SU-DHL-6 (cell line): ENCODE measurements at regions not wholly inside any gene's neighbourhood (a gene's known extent, or its start where the extent isn't known, plus 50 kb on each side); places are given as distances from the start of the nearest gene placed in this dataset.

Experiments used
- H2AFZ ChIP-seq: fragments of 200-600 bp; sonication (generic); 2 replicates; pipeline ENCODE4 v1.6.1; 2014; ENCODE audit warnings: low read depth, mild to moderate bottlenecking, moderate library complexity, mixed read lengths, antibody characterized with exemption, low read length; ENCODE audit not compliant: severe bottlenecking
- H3F3A ChIP-seq: fragments of 200-600 bp; shearing (Covaris generic); 2 replicates; pipeline ENCODE4 v1.6.0; 2016; ENCODE audit warnings: antibody characterized with exemption, mild to moderate bottlenecking; ENCODE audit not compliant: insufficient read depth
- H3K27ac ChIP-seq: fragments of 200-600 bp; sonication (generic); 2 replicates; pipeline ENCODE4 v1.5.1; 2016; ENCODE audit warnings: low read depth, mild to moderate bottlenecking, low read length, moderate library complexity, mixed read lengths
- H3K27me3 ChIP-seq: fragments of 200-600 bp; sonication (generic), shearing (Covaris generic); 2 replicates; pipeline ENCODE4 v1.6.0; 2014; ENCODE audit warnings: mild to moderate bottlenecking, low read length
- H3K36me3 ChIP-seq: fragments of 200-600 bp; sonication (generic); 2 replicates; pipeline ENCODE4 v1.6.1; 2014; ENCODE audit warnings: mild to moderate bottlenecking, low read length, mixed read lengths
- H3K4me2 ChIP-seq: fragments of 300-600, 200-600 bp; shearing (Covaris generic), sonication (generic); 2 replicates; pipeline ENCODE4 v1.6.0; 2014; ENCODE audit warnings: low read length, low read depth, mild to moderate bottlenecking; ENCODE audit not compliant: poor library complexity, severe bottlenecking
- H3K4me3 ChIP-seq: fragments of 200-600 bp; sonication (generic); 2 replicates; pipeline ENCODE4 v1.5.1; 2014; ENCODE audit warnings: antibody characterized with exemption, low read length, mild to moderate bottlenecking, mixed read lengths; ENCODE audit not compliant: insufficient read depth, poor library complexity, severe bottlenecking
- H3K79me2 ChIP-seq: fragments of 200-600 bp; sonication (generic); 2 replicates; pipeline ENCODE4 v1.6.1; 2014; ENCODE audit warnings: mild to moderate bottlenecking, low read length, moderate library complexity; ENCODE audit not compliant: insufficient read depth
- H3K9ac ChIP-seq: fragments of 200-600 bp; sonication (generic); 2 replicates; pipeline ENCODE4 v1.7.0; 2014; ENCODE audit warnings: mild to moderate bottlenecking, low read length
- H3K9me2 ChIP-seq: fragments of 200-600 bp; sonication (generic); replicated peaks from 2 replicates; pipeline ENCODE4 v1.6.1; 2014; ENCODE audit warnings: low read length; ENCODE audit not compliant: insufficient read depth
- H3K9me3 ChIP-seq: fragments of 200-600 bp; sonication (generic); 2 replicates; pipeline ENCODE4 v1.6.1; 2014; ENCODE audit warnings: low read length, mixed read lengths; ENCODE audit not compliant: insufficient read depth
- H4K20me1 ChIP-seq: fragments of 200-600 bp; sonication (generic); 2 replicates; pipeline ENCODE4 v1.6.1; 2014; ENCODE audit warnings: low read depth, mild to moderate bottlenecking, antibody characterized with exemption, low read length, moderate library complexity, mixed read lengths
- EZH2phosphoT487 ChIP-seq: fragments of 200-600 bp; sonication (generic), shearing (Covaris generic); conservative IDR thresholded peaks from 2 replicates; pipeline ENCODE4 v1.6.1; 2018; ENCODE audit warnings: mild to moderate bottlenecking, antibody characterized with exemption, low read length, moderate library complexity, mixed read lengths
- TF ChIP-seq, protein P1 (sequence below): fragments of 200-600 bp; sonication (generic); IDR thresholded peaks from one replicate; pipeline ENCODE4 v1.5.1; 2017; ENCODE audit warnings: antibody characterized with exemption, mild to moderate bottlenecking, low read length, moderate library complexity; ENCODE audit not compliant: insufficient read depth, poor library complexity, severe bottlenecking

DNA sequence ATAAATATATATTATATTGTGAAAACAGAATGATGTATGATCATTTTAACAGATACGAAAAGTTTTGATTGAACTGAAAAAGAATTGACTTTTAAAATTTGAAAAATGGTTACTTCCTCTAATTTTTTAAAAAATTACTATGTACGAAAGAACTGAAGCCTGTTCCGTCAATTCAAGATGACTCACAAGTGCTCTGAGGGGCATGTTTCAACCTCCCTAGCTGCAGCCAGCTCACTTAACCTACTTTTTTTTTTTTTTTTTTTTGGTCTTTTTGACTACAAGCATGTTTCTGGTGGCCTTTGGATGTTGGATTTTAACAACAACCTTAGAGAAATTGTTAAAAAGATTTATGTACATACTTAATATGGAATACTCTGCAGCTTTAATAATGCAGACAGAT, 1139.3 kb downstream of the DIAPH3 start:
- Histone ChIP-seq H2AFZ (no peak overlapping the region), H3K79me2 (no peaks in the 10 kb centered on the region), H3K4me3 (no peak overlapping the region), H3K9me2 (no peaks in the 10 kb centered on the region), H3F3A (no peaks in the 10 kb centered on the region), H3K27me3 (no peaks in the 10 kb centered on the region), H3K9me3 (no peaks in the 10 kb centered on the region), H4K20me1 (no peaks in the 10 kb centered on the region), H3K4me2 (no peak overlapping the region), H3K9ac (no peak overlapping the region), H3K27ac (no peak overlapping the region), H3K36me3 (no peaks in the 10 kb centered on the region)
- TF ChIP-seq, protein P1, sequence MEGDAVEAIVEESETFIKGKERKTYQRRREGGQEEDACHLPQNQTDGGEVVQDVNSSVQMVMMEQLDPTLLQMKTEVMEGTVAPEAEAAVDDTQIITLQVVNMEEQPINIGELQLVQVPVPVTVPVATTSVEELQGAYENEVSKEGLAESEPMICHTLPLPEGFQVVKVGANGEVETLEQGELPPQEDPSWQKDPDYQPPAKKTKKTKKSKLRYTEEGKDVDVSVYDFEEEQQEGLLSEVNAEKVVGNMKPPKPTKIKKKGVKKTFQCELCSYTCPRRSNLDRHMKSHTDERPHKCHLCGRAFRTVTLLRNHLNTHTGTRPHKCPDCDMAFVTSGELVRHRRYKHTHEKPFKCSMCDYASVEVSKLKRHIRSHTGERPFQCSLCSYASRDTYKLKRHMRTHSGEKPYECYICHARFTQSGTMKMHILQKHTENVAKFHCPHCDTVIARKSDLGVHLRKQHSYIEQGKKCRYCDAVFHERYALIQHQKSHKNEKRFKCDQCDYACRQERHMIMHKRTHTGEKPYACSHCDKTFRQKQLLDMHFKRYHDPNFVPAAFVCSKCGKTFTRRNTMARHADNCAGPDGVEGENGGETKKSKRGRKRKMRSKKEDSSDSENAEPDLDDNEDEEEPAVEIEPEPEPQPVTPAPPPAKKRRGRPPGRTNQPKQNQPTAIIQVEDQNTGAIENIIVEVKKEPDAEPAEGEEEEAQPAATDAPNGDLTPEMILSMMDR: no peak
- no peak for TF ChIP-seq EZH2phosphoT487

DNA sequence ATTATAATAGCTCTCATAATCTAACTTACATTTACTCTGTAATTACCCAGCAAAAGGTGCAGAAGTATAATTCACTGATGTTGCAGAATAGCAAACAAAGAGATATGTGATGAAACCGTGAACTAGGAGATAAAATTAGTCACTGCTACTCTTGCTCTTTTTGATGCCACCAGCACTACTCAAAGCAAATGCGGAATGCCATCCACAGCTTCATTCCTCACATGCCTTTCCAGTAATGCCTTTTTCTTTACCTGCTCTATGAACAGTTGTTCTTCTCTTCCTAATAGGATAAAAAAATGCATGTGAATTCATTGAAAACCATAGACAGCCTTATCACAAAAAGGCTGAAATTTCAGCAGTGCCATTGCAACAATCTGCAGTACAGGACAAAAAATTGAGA, 1129.5 kb downstream of the DIAPH3 start:
- Histone ChIP-seq H3K9me3 (no peaks in the 10 kb centered on the region), H3K4me2 (no peak overlapping the region), H3F3A (no peaks in the 10 kb centered on the region), H3K27me3 (no peaks in the 10 kb centered on the region), H2AFZ (no peak overlapping the region), H3K4me3 (no peak overlapping the region), H3K79me2 (no peaks in the 10 kb centered on the region), H3K27ac (no peak overlapping the region), H4K20me1 (no peaks in the 10 kb centered on the region), H3K36me3 (no peaks in the 10 kb centered on the region), H3K9ac (no peak overlapping the region), H3K9me2 (no peaks in the 10 kb centered on the region)
- TF ChIP-seq, protein P1: no peak
- no peak for TF ChIP-seq EZH2phosphoT487

DNA sequence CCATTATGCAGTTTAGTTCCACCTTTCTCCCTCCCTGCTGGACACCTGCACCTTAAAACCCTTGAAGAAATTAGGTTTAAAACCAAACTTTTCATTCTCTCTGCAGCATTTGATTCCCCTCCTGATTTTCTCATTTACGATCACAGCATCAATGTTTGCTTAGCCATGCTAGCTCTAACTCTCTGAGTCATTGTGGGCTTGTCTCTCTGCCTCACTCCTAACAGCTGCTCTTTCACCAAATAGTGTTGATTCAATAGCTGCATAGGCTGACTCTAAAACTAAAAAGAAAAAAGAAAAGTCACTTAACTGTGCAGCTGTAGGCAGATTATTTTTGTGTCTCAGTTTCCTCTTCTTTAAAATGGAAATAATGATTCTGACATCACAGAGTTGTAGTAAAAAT, 1124.9 kb downstream of the DIAPH3 start:
- no peaks in the 10 kb centered on the region for H3K27me3 ChIP-seq
- no peak overlapping the region for H3K9ac ChIP-seq
- H3K27ac ChIP-seq: no peak overlapping the region
- no peaks in the 10 kb centered on the region for H3F3A ChIP-seq
- H2AFZ ChIP-seq: no peak overlapping the region
- no peaks in the 10 kb centered on the region for H4K20me1 ChIP-seq
- no peak for TF ChIP-seq EZH2phosphoT487
- TF ChIP-seq, protein P1: no peak
- H3K9me3 ChIP-seq: no peaks in the 10 kb centered on the region
- H3K4me3 ChIP-seq: no peak overlapping the region
- H3K79me2 ChIP-seq: no peaks in the 10 kb centered on the region
- H3K36me3 ChIP-seq: no peaks in the 10 kb centered on the region
- no peak overlapping the region for H3K4me2 ChIP-seq
- H3K9me2 ChIP-seq: no peaks in the 10 kb centered on the region
